Gastroesophageal sphincter (tissue), 2 donors: ENCODE measurements at regions not wholly inside any gene's neighbourhood (a gene's known extent, or its start where the extent isn't known, plus 50 kb on each side); places are given as distances from the start of the nearest gene placed in this dataset.

Source experiments
- EP300 ChIP-seq: sonication (generic); formaldehyde crosslinking; IDR thresholded peaks from one replicate; pipeline ENCODE4 v1.6.1; 2017; ENCODE audit warnings: antibody characterized with exemption, mild to moderate bottlenecking
- POLR2AphosphoS5 ChIP-seq: sonication (generic); formaldehyde crosslinking; IDR thresholded peaks from one replicate; pipeline ENCODE4 v1.6.1; 2017; ENCODE audit warnings: antibody characterized with exemption

DNA sequence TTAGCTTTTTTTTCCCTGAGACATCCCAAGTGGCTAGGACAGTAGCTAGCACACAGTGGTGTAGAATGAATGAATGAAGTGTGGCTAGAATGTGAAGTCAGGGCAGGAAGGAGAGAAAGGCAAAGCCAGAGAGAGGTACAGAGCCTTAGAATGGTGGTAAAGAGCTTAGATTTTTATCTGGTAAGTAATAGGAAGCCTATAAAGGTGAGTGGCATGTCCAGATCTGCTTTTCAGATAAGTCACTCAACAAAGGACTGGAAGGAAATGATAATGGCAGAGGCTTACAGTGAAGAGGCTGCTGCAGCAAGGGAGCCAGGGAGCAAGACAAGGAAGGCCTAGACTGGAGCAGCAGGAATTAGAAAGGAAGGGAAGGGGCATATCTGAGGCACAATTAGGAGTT lies 96.0 kb upstream of the PRDM1 start:
- no peak for TF ChIP-seq EP300
- TF ChIP-seq POLR2AphosphoS5 = no peak
